Activated T-cell treated with anti-CD3 and anti-CD28 coated beads, Interleukin-2, amount 50 U/mL, for 1 hour (primary cell): ENCODE measurements at regions not wholly inside any gene's neighbourhood (a gene's known extent, or its start where the extent isn't known, plus 50 kb on each side); places are given as distances from the start of the nearest gene placed in this dataset.
"Not testable (repeated sequence)": the region's sequence is repeated elsewhere in the genome, so short reads cannot be mapped to it uniquely, and the experiment has no call there.

Experiments
- DNase-seq: peaks from one replicate; pipeline ENCODE4 v3.0.0-alpha.2; 2020

DNA sequence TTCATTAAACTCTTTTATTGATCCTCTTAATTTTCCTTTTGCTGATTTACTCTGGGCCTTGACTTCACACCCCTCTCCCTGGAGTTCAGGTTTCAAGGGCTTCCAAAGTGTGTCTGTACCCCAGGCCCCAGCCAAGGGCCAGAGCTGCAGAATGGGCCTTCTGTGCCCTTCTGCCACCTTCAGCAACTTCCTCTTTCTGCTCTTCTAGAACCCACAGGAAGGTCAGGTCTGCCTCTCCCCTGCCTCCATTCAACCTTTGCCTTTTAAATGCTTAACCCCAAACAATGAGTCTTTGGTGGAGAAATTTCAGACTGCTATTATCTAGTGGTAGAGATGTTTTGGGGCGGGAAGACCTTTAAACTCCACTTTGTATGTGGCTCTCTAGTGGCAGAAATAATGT is 63.1 kb downstream of the TSN start:
- no peak for DNase-seq

DNA sequence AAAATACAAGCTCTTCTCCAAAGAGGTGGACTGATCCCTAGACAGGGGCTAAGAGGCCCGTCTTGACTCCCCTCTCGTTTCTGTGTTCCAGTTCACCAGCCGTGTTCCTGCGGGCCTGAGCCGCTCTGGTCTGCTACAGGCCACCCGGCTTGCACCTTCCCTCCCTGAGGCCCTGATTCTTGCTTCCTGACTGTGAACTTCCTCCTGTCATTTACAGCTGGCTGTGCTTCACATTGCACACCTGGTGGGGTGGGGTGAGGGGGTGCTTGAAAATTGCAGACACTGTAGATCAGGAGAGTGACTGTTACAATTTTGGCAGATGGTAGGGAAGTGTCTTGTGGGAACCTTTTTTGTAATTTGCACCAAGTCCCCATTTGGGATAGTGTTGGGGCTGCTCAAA is 64.4 kb downstream of the TSN start:
- DNase-seq, result no peak

DNA sequence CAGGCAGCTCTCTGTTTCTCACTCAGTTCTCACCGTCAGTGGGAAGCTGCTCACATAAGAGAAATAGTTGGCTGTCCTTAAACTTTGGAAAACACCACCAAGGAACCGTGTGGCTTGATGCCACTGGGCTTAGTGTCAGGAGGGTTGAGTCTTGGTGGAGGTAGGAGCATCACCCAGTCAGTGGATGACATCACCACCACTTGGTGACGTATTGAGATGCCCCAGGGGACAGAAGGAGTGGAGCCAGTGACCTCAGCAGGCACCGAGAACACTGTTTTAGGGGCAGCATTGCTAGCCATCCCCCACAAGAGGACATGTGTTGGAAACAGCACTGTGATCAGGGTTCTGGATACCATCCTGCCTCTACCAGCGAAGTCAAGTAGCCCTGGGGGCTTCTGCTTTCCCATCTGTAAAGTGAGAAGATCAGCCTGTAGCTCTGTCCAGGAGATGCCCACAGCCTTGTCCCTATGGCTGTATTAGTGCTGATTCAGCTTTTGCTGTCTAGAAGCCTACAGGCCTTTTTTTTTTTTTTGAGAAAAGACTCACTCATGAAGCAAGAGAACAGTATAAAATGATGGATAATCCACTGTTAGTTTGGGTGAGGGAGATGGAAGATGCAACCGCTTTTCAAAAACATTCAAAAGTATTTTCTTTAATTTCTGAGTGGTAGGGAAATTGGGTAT is 66.2 kb downstream of the TSN start:
- DNase-seq, result no peak

DNA sequence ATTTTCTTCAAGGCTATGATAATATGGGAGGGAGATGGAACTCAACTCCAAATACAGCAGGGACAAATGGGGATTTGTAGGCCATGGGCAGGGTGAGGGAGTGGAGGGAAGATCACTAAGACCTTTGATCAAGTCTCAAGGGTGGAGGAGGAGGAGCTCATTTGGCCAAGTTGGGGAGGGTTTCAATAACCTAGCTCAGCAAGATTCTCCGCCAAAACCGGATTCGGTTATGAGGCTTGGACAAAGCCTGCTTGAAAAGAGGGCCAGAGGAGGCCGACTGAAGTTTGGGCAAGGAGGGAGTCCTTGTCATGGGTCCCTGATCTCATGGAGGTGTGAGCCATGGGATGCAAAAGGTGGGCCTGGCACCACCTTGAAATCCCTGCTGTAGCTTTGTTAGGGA is 68.8 kb downstream of the TSN start:
- no peak for DNase-seq

DNA sequence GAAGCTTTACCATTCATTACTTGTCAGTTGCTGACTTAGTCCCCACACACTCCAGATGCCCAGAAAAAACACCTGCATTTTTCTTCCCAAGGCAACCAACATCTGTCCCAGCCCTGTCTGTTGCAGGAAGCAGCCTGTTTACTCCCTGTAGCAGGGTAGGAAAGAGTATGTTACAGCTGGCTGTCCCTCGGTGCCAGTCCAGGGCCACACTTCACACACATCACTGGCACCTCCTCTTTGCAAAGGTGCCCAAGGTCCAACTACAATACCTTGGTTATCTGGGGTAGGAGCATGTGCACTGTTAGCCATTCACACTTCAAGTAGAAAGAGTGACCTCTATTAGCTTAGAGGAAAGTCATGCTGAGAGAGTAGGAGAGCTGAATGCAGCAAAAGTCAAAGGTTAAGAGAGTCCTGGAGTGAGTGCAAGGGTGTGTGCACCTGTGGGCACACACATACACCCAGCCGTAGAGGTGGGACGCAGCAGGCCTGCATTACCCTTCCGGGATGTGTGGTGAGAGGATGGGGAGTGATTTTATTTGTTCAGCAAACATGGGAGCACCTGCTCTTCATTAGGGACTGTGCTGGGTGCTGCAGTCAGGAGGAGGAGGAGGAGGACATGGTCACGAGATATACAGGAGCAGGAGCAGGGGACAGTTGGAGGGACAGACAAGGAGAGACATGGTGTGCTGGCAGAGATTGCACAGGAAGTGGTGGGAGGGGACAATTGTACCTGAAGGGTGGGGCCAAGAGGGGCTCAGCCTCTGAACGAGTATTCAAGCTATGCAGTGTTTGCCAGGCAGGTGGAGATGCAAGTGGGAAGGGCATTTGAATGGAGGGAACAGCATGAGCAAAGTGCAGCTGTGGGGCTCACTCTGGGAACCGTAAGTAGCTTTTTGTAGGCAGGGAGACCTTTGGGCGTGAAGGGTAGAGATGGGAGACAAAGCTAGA is 69.8 kb downstream of the TSN start:
- DNase-seq, result no peak

DNA sequence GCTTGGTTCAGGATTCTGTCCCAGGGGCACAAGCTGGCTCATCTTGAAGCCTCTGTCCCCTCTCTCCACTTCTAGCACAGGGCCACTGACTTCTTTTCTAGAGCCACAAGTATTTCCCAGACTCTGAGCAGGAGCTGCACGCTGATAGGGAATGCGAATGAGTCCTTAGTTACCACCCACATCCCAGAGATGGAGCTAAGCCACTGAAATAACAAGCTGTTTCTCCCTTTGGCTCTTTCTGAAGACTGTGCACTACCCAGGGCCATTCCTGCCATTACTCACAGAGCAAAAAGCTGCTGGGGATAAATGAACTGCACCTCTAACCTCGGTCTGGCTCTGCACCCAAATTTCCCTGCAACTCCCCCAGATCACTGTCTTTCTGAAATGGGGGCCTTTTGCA is 70.6 kb downstream of the TSN start:
- DNase-seq, result no peak

DNA sequence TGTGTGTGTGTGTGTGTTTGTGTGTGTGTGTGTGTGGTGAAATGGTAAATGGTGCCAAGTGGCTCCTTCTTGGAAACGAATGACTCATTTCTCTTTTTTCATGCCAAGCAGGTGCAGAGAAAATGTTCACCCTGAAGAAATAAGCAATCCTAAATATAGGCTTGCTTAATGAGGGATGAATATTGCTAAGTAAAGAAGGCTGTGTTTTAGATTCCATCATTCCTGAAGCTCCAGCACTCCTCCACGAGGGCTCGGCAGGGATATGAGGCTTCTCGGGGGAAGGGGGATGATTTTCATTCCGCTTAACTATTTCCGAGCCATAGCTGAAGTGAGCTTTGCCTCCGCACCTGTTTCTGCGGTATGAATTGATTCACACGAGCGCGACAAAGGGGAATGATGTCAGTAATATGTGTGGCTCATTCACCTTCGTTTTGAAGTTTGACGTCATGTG is 72.9 kb downstream of the TSN start:
- no peak for DNase-seq

DNA sequence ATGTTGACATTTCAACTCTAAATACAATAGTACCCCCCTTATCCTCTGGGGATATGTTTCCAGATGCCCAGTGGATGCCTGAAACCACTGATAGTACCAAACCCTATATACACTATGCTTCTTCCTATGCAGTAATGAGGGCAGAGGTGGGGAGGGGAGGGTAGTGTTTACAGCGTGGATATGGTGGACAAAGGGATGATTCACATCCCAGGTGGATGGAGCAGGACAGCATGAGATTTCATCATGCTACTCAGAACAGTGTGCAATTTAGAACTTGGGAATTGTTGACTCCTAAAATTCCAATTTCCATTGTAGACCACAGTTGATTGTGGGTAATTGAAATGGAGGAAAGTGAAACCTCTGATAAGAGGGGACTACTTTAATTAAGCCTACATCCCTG is 75.4 kb downstream of the TSN start:
- no peak for DNase-seq

DNA sequence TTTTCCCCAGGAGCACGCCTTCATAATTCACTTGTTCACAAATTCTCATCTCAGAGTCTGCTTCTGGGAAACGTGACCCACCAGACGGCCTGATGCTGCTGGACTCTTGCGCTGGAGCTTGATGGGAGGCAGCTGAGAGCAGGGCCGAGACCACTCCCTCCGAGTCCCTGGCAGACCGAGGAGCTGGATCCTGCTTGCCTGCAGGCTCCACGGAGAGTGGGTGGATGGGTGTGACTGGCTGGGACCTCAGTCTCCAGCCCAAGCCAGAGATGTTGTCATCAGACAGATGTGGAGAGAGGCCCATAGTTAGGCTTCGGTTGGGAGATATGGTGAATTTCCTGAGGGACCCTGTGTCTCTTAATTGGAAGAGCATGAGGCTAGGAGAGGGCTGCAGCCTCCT is 76.4 kb downstream of the TSN start:
- DNase-seq, result no peak

DNA sequence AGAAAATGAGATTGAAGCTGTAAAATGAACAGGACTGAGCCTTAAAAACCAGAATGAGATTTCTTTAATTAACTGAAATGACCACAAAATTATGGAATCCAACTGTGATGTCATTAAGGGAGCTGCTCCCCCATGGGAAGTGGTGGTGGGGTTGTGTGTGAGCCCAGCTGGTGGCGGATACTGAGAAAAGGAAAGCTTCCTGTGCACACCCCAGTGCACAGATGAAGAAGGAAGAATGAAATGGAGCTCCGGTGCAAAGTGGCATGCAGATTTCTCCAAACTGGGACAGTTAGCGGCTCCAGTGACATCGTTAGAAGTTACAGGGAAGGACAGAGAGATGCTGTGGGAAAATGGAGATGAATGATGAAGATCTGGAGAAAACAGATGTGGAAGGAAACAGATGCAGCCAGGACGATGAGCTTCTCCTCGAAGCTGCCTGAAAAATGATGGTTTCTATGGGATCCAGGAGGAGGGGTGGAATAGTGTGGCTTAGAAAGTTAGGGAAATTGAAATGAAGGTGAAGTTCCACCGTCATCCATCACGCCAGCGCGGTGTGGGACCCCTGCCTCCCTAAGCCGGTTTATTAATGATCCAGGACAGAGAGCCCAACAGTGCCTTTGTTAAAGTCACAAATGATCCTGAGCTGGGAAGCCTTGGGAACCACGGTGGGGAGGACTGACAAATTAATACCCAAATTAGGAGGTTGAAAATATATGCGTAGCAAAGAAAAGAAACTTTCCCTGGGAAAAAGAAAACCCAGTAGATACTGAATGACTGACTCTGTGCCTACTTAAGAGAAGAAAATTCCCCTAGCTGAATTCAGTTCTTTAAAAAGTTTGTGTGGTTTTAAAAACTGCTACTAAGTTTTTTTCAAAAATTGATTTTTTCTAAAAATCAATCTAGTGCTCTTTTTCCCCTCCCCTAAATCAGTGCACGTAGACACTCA is 77.2 kb downstream of the TSN start:
- no peak for DNase-seq

DNA sequence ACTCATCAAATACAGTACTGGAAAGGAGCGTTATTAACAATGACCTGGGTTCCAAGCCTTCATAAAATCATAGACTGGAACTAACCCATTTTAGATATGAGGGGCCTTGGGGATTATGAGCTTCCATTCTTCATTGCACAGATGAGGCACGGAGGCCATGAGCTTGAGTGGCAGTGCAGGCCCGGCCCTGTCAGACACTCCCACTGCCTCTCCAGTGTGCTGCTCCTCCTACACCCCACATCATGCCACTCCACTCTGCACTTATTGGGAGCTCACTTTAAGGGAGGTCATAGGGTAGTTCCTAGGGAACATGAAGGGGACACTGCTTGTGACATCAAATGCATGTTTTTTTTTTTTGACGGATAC is 77.9 kb downstream of the TSN start:
- DNase-seq, result no peak

DNA sequence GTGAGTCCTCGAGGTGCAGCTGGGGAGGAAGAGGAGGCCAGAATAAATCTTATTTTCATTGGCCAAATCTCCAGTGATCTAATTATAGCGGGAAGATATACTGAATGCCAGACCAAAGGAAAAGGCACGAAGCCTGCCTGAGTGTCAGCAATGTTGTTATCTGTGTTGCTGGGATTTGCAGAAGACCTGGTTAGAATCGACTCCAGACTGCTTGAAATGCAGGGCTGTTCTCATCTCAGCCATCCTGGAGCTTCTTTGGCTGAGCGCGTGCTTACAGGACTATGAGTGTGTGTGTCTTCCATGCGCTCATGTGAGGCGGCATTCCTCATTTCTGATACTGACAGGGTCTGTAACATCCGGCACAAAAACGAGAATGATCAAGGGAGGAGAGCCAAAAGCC is 81.2 kb downstream of the TSN start:
- DNase-seq, result no peak

DNA sequence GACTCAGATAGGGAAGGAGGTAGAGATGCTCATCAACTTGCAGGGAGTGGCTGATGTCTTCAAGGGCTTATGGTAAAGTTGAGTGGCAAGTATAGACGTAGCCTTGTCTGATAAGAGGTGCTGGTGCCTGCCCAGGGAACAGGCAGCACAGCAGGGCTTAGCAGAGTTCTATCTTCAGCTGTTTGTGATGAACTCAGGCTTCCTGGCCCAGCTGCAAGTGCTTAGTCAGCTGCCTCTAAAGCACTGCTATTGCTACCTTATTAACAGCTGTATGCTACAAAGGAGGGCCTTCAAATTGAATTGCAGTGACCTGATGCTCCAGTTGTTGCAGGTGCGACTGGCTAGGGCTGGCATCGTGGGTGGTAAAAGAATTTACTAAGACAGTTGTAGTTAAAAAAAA is 82.1 kb downstream of the TSN start:
- DNase-seq, result no peak

DNA sequence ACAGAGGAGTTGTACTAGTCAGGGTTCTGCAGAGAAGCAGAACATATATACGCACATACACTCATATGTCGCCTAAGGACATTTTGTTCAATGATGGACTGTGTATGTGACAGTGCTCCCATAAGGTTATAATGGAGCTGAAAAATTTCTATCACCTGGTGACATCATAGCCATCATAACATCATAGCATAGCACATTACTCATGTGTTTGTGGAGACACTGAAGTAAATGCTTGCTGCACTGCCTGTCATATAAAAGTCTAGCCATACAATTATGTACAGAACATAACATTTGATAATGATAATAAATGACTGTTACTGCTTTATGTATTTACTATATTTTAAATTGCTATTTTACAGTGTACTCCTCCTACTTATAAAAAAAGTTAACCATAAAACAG is 83.1 kb downstream of the TSN start:
- no peak for DNase-seq

DNA sequence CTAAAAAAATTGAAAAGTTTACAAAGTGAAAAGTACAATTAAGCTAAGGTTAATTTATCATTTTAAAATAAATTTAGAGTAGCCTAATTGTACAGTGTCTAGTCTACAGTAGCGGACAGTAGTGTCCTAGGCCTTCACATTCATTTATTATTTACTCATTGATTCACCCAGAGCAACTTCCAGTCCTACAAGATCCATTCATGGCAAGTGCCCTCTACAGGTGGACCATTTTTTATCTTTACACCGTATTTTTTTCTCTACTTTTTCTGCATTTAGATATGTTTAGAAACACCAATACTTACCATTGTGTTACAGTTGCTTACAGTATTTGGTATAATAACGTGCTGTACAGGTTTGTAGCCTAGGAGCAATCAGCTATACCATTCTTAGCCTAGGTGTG is 84.1 kb downstream of the TSN start:
- DNase-seq, result no peak

DNA sequence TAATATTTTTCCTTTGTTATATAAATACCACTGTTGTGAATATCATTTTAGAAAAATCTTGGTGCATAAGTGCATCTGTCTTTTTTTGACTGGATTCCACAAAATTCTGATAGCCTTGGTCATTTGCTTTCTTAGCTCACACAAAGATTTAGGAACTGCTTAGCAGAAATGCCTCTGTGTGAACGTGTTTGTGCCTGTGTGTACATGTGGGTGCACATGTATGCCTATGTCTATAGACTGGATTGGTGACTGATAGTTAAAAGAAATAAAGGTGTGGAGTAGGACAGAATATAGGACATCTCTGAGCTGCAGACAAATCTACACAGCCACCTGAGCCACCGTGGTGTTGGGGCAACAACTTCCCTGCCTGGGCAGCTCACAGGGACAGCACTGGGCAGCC is 93.8 kb downstream of the TSN start:
- no peak for DNase-seq

DNA sequence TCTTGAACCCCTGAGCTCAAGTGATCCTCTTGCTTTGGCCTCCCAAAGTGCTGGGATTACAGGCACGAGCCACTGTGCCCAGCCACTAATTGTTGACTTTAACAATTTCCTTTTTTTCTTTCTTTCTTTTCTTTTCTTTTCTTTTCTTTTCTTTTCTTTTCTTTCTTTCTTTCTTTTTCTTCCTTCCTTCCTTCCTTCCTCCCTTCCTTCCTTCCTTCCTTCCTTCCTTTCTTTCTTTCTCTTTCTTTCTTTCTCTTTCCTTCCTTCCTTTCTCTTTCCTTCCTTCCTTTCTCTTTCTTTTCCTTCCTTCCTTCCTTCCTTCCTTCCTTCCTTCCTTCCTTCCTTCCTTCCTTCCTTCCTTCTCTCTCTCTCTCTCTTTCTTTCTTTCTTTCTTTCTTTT is 97.7 kb downstream of the TSN start:
- not testable (repeated sequence) for DNase-seq

DNA sequence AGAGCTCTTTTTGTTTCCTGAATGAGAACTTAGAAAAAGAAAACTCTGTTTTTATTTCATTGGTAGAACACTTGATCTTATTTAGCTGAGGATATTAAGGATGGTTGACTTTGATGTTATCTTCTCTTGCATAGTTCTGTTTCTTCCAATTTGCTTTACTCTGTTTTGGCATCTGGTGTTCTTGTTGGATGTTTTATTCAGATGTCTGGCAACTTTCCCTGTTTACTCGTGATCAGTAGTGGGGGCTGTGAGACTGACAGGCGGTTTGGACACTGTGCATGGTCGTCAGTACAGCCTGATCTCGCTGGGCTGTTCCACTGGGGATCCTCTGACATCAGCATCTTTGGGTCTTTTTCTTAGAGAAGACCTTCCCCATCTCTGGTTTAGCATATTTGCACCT is 100.1 kb downstream of the TSN start:
- no peak for DNase-seq

DNA sequence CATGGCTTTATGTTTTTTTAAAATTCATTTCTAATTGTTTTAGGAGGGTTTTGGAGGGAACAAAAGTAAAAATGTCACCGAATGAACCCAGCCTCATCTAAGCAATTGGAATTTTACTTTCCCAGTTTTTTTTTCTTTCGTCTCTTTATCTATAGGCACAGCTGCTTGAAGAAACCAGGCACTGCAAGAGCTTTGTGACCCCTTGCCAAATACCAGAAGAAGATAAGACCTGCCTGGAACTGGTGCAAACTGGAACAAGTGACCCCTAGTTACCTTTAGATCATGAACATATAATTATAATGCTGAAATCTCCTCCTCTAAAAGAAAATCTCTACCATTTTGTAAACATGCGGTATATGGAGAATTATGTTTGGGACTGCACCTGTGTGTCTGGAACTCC is 100.9 kb downstream of the TSN start:
- no peak for DNase-seq

DNA sequence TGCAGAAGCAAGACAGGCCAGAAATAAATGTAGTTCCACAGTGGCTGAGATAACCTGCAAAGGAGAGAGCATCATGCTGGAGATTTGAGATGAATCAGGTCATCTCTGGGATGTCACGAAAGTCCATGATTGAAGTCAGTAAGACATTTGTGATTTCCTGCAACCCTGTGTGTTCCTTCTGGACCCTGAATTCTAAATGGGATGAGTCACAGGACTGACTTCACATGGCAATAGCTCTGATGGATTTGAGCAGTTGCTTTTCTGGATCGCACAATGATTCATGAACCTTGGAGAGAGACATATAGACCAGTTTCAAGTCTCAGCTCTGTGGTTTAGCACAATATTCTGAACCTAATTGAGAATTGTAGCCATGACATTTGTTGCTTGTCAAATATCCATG is 102.9 kb downstream of the TSN start:
- no peak for DNase-seq

DNA sequence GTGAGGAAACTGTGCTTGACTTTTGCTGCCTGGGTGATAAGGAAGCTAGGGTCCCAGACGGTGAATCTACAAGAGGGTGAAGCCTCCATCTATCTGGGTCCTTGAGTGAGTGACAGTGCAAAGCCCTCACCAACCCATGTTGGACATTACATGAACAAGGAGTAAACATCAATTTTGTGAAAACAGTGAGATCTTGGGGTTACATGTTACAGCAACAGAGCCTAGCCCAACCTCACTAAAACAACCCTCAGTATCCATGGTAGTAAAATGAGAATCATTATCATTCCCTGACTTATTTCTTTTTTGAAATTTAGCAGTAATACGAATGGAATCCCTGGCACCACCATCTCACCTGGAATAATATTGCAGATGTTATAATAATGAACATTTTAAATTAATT is 103.4 kb downstream of the TSN start:
- DNase-seq, result no peak

DNA sequence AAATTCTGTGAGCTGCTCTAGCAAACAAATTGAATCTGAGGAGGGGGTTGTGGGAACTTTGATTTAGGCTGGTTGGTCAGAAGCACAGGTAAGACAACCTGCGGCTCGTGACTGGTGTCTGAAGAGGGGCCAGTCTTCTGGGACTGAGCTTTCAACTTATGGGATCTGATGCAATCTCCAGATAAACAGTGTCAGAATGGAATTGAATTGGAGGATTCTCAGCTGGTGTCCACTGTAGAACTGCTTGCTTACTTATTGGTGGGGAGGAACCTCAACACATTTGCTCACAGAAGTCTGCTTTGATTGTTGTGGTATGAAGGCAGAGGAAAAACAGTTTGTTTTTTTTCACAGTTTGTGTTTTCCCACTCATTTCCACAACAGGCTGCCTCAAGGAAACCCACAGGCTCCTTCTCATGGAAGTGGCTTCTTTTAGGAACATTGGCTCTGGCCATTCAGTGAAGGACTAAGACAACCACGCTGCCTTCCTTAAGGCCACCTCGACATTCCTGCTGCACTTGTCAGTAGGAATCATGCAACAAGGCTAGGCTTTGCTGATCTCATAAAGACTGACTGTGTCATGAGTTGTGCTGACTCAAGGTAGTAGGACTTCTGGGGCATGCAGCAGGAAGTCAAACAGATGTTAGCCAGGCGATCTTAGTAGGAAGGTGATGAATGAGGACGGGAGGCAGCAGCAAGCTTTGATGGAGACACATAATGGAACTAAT is 104.7 kb downstream of the TSN start:
- no peak for DNase-seq

DNA sequence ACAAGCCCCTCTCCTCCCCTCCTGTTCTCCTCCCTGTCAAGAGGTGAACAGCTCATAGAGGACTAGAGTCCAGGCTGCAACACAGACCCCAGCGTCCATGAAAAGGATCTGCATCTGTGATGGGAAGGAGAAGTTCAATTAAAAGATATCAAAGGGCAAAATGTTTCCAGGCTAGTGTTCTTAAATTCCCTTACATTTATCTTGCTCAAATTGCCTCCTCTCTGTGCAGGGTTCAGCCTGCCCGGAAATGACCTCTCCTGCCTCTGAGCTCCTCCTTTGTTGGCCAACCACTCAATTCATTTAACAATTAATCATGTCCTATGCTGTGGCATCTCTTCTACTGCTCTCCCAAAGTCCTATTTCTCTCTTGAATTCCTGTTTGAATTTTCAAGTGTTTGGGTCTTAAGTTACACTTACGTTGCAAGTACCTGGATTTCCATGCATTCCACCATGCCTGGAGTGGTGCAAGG is 105.3 kb downstream of the TSN start:
- no peak for DNase-seq
